ENCODE measurements at regions not wholly inside any gene's neighbourhood (a gene's known extent, or its start where the extent isn't known, plus 50 kb on each side); places are given as distances from the start of the nearest gene placed in this dataset.

DNA sequence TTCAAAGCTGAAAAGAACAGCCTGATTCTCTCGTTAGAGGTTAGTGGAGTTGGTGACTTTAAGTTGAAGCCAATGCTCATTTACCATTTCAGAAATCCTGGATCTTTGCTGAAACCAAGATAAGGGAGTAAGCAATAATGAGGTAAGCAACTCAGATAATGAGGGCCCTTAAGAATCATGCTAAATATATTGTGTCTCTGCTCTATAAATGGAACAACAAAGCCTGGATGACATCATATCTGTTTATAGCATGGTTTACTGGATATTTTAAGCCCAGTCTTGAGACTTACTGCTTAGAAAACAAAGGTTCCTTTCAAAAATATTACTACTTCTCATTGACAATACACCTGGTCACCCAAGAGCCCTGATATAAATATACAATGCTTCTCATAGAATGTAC lies 276.7 kb upstream of the PPARGC1A start:
- no peaks in the 10 kb centered on the region for H3K4me1 ChIP-seq (ENCODE audit: control insufficient read depth in 4 of 4, insufficient read depth in 4 of 4, low read length in 3 of 4)
- WGBS: 93% methylated on average over 1 of the region's 1 CpG
- TF ChIP-seq YY1 (IDR thresholded peaks at IDR 0.05) (no peak), CTCF (IDR thresholded peaks at IDR 0.05; ENCODE audit: low read depth, low read length, missing input control) (no peak), SP1 (IDR thresholded peaks at IDR 0.05) (no peak)
- TF ChIP-seq, protein P1, sequence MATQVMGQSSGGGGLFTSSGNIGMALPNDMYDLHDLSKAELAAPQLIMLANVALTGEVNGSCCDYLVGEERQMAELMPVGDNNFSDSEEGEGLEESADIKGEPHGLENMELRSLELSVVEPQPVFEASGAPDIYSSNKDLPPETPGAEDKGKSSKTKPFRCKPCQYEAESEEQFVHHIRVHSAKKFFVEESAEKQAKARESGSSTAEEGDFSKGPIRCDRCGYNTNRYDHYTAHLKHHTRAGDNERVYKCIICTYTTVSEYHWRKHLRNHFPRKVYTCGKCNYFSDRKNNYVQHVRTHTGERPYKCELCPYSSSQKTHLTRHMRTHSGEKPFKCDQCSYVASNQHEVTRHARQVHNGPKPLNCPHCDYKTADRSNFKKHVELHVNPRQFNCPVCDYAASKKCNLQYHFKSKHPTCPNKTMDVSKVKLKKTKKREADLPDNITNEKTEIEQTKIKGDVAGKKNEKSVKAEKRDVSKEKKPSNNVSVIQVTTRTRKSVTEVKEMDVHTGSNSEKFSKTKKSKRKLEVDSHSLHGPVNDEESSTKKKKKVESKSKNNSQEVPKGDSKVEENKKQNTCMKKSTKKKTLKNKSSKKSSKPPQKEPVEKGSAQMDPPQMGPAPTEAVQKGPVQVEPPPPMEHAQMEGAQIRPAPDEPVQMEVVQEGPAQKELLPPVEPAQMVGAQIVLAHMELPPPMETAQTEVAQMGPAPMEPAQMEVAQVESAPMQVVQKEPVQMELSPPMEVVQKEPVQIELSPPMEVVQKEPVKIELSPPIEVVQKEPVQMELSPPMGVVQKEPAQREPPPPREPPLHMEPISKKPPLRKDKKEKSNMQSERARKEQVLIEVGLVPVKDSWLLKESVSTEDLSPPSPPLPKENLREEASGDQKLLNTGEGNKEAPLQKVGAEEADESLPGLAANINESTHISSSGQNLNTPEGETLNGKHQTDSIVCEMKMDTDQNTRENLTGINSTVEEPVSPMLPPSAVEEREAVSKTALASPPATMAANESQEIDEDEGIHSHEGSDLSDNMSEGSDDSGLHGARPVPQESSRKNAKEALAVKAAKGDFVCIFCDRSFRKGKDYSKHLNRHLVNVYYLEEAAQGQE (IDR thresholded peaks at IDR 0.05): no peak

DNA sequence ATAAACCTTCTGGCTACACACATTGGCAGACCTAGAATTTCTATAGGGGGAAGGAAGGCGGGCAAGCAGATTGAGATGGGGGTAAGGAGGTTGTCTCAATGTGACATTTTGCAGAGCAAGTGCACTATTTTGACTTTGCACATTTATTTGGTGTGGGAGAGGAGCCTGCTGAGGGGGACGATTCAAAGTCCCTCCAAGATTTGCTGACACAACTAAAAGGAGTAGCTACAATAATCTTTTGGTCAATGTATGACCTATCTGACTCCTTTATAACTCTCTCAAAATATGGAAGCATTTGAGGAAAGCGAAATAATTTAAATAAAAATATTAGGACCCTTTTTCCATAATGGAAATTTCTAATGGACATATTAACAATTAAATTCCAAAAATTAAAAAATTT lies 274.9 kb upstream of the PPARGC1A start:
- no peak for TF ChIP-seq HNF4G (IDR thresholded peaks at IDR 0.05)
- no peak for TF ChIP-seq FOXA1 (IDR thresholded peaks at IDR 0.05)
- TF ChIP-seq, protein P2, sequence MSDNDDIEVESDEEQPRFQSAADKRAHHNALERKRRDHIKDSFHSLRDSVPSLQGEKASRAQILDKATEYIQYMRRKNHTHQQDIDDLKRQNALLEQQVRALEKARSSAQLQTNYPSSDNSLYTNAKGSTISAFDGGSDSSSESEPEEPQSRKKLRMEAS (IDR thresholded peaks at IDR 0.05): no peak
- no peak for TF ChIP-seq TAF1 (conservative IDR thresholded peaks at IDR 0.05)
- no peak for TF ChIP-seq FOXA2 (IDR thresholded peaks at IDR 0.05)
- no peak for TF ChIP-seq RAD21 (IDR thresholded peaks at IDR 0.05)
- TF ChIP-seq RXRA (IDR thresholded peaks at IDR 0.05): no peak
- TF ChIP-seq CTCF (IDR thresholded peaks at IDR 0.05; ENCODE audit: low read depth, low read length, missing input control): no peak
- TF ChIP-seq, protein P3, sequence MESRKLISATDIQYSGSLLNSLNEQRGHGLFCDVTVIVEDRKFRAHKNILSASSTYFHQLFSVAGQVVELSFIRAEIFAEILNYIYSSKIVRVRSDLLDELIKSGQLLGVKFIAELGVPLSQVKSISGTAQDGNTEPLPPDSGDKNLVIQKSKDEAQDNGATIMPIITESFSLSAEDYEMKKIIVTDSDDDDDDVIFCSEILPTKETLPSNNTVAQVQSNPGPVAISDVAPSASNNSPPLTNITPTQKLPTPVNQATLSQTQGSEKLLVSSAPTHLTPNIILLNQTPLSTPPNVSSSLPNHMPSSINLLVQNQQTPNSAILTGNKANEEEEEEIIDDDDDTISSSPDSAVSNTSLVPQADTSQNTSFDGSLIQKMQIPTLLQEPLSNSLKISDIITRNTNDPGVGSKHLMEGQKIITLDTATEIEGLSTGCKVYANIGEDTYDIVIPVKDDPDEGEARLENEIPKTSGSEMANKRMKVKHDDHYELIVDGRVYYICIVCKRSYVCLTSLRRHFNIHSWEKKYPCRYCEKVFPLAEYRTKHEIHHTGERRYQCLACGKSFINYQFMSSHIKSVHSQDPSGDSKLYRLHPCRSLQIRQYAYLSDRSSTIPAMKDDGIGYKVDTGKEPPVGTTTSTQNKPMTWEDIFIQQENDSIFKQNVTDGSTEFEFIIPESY (IDR thresholded peaks at IDR 0.05): no peak
- no peak for TF ChIP-seq HNF4A (conservative IDR thresholded peaks at IDR 0.05)
- no peak for TF ChIP-seq JUND (IDR thresholded peaks at IDR 0.05)
- TF ChIP-seq, protein P1 (IDR thresholded peaks at IDR 0.05): no peak
- no peak for TF ChIP-seq NR2F2 (IDR thresholded peaks at IDR 0.05)
- no peak for TF ChIP-seq SP1 (IDR thresholded peaks at IDR 0.05)
- TF ChIP-seq, protein P4, sequence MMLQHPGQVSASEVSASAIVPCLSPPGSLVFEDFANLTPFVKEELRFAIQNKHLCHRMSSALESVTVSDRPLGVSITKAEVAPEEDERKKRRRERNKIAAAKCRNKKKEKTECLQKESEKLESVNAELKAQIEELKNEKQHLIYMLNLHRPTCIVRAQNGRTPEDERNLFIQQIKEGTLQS (IDR thresholded peaks at IDR 0.05): no peak
- no peak for TF ChIP-seq GABPA (IDR thresholded peaks at IDR 0.05 in 1 of 2, conservative IDR thresholded peaks at IDR 0.05 in 1 of 2)
- TF ChIP-seq YY1 (IDR thresholded peaks at IDR 0.05): no peak
- no peak for TF ChIP-seq EGR1 (IDR thresholded peaks at IDR 0.05; ENCODE audit: low read depth in 2 of 2)

More for the DNA sequence above, 276.7 kb upstream of the PPARGC1A start:
- H3K4me3 ChIP-seq (ENCODE audit: low read depth in 1 of 3, low read length in 3 of 3): no peak overlapping the region
- no peaks in the 10 kb centered on the region for H3K36me3 ChIP-seq (ENCODE audit: control insufficient read depth in 4 of 4, insufficient read depth in 3 of 4, low read depth in 1 of 4, low read length in 3 of 4)
- DNase-seq (ENCODE audit: low spot score): no peak
- H3K27ac ChIP-seq (ENCODE audit: low read depth in 1 of 2, low read length in 2 of 2): no peak overlapping the region
- H3K9me3 ChIP-seq (ENCODE audit: control insufficient read depth in 4 of 4, low read length in 3 of 4): no peaks in the 10 kb centered on the region
- no peak overlapping the region for H3K9ac ChIP-seq (ENCODE audit: low read depth in 1 of 2, low read length in 2 of 2)
- no peaks in the 10 kb centered on the region for H3K27me3 ChIP-seq (ENCODE audit: control insufficient read depth in 4 of 4, insufficient read depth in 4 of 4, low read length in 3 of 4)

More for the DNA sequence above, 274.9 kb upstream of the PPARGC1A start:
- no peak for DNase-seq (ENCODE audit: low spot score)
- no peaks in the 10 kb centered on the region for H3K36me3 ChIP-seq (ENCODE audit: control insufficient read depth in 4 of 4, insufficient read depth in 3 of 4, low read depth in 1 of 4, low read length in 3 of 4)
- no peaks in the 10 kb centered on the region for H3K27me3 ChIP-seq (ENCODE audit: control insufficient read depth in 4 of 4, insufficient read depth in 4 of 4, low read length in 3 of 4)
- H3K9ac ChIP-seq (ENCODE audit: low read depth in 1 of 2, low read length in 2 of 2): no peak overlapping the region
- no peak overlapping the region for H3K4me3 ChIP-seq (ENCODE audit: low read depth in 1 of 3, low read length in 3 of 3)
- 86% methylated on average over 3 of the region's 3 CpGs for WGBS
- no peaks in the 10 kb centered on the region for H3K4me1 ChIP-seq (ENCODE audit: control insufficient read depth in 4 of 4, insufficient read depth in 4 of 4, low read length in 3 of 4)
- no peaks in the 10 kb centered on the region for H3K9me3 ChIP-seq (ENCODE audit: control insufficient read depth in 4 of 4, low read length in 3 of 4)
- H3K27ac ChIP-seq (ENCODE audit: low read depth in 1 of 2, low read length in 2 of 2): no peak overlapping the region
